Esophagus mucosa (tissue), 1 donor: ENCODE measurements at regions not wholly inside any gene's neighbourhood (a gene's known extent, or its start where the extent isn't known, plus 50 kb on each side); places are given as distances from the start of the nearest gene placed in this dataset.
A peak's percentile ranks its signal among the peaks of the same experiment; 100 is the strongest.

Experiments used
- ATAC-seq: fragments of 200-7000 bp; cut with Tn5 transposase; one replicate; pipeline ENCODE4 v1.9.1; 2020
- donor health status: DM: yes; HTN: yes; CAD: no.

GRCh38 chr7:115707258-115708012, 323.1 kb downstream of the TFEC start:
- peak; percentile 59 for ATAC-seq

GRCh38 chr7:115704884-115705283, 325.7 kb downstream of the TFEC start:
- no peak for ATAC-seq

GRCh38 chr7:115701141-115701540, 329.4 kb downstream of the TFEC start:
- ATAC-seq: no peak

GRCh38 chr7:115694424-115694823, 336.1 kb downstream of the TFEC start:
- no peak for ATAC-seq

GRCh38 chr7:115693779-115694178, 336.8 kb downstream of the TFEC start:
- no peak for ATAC-seq

- no peak for ATAC-seq
Measured at GRCh38 chr7:115689941-115690340, 340.6 kb downstream of the TFEC start.

- no peak for ATAC-seq
Measured at GRCh38 chr7:115683093-115683492, 347.5 kb downstream of the TFEC start.

- no peak for ATAC-seq
Measured at GRCh38 chr7:115682507-115682906, 348.1 kb downstream of the TFEC start.

- no peak for ATAC-seq
Measured at GRCh38 chr7:115680921-115681320, 349.6 kb downstream of the TFEC start.

GRCh38 chr7:115679976-115680375, 350.6 kb downstream of the TFEC start:
- ATAC-seq: peak; percentile 48

GRCh38 chr7:115679423-115679822, 351.1 kb downstream of the TFEC start:
- ATAC-seq: no peak

GRCh38 chr7:115678086-115678982, 352.2 kb downstream of the TFEC start:
- ATAC-seq: no peak

- ATAC-seq: no peak
Measured at GRCh38 chr7:115676707-115677106, 353.9 kb downstream of the TFEC start.

- no peak for ATAC-seq
Measured at GRCh38 chr7:115676080-115676479, 354.5 kb downstream of the TFEC start.

- no peak for ATAC-seq
Measured at GRCh38 chr7:115674467-115675024, 356.0 kb downstream of the TFEC start.

- no peak for ATAC-seq
Measured at GRCh38 chr7:115672024-115672423, 358.5 kb downstream of the TFEC start.

- no peak for ATAC-seq
Measured at GRCh38 chr7:115662676-115663075, 367.9 kb downstream of the TFEC start.

- ATAC-seq: no peak
Measured at GRCh38 chr7:115662120-115662519, 368.4 kb downstream of the TFEC start.

GRCh38 chr7:115658223-115658622, 372.3 kb downstream of the TFEC start:
- no peak for ATAC-seq

GRCh38 chr7:115654384-115655214, 376.0 kb downstream of the TFEC start:
- ATAC-seq: no peak

- ATAC-seq: no peak
Measured at GRCh38 chr7:115649429-115649828, 381.1 kb downstream of the TFEC start.

- no peak for ATAC-seq
Measured at GRCh38 chr7:115647712-115648111, 382.9 kb downstream of the TFEC start.

GRCh38 chr7:115642194-115642593, 388.4 kb downstream of the TFEC start:
- ATAC-seq: no peak
